ENCODE measurements at regions not wholly inside any gene's neighbourhood (a gene's known extent, or its start where the extent isn't known, plus 50 kb on each side); places are given as distances from the start of the nearest gene placed in this dataset.

- H3K36me3 Mint-ChIP-seq (ENCODE audit: insufficient read depth, unreplicated experiment) = no peaks in the 10 kb centered on the region
- no peak for TF ChIP-seq CTCF (IDR thresholded peaks at IDR 0.05; ENCODE audit: unreplicated experiment)
- no TSS peak for BruUV-seq (replicated peaks)
- no peaks in the 10 kb centered on the region for H3K27me3 Mint-ChIP-seq (ENCODE audit: insufficient read depth, unreplicated experiment)
- H3K4me1 Mint-ChIP-seq (ENCODE audit: insufficient read depth, unreplicated experiment) = no peaks in the 10 kb centered on the region
- ChIA-PET POLR2A (interaction anchor here (0.7 kb wide), 1 partner anchor 66 kb away, joined by 3 read pairs; no protein-coding TSS in a partner anchor), CTCF (no interaction called here)
- H3K27ac Mint-ChIP-seq (ENCODE audit: low read depth, unreplicated experiment) = no peak overlapping the region
- no peak for DNase-seq (ENCODE audit: unreplicated experiment)
- H3K4me3 Mint-ChIP-seq (ENCODE audit: unreplicated experiment) = no peak overlapping the region
- intact Hi-C loops (cut with micrococcal nuclease) = no loop called here
- no peaks in the 10 kb centered on the region for H3K9me3 Mint-ChIP-seq (ENCODE audit: unreplicated experiment)
Measured at GRCh38 chr9:20253635-20254034, 368.7 kb downstream of the MLLT3 start.

GRCh38 chr9:20252778-20253177 is 369.5 kb downstream of the MLLT3 start:
- H3K4me1 Mint-ChIP-seq (ENCODE audit: insufficient read depth, unreplicated experiment) = no peaks in the 10 kb centered on the region
- ChIA-PET POLR2A (no interaction called here), CTCF (interaction anchor here (1.6 kb wide), 1 partner anchor 8 kb away, joined by 3 read pairs; no protein-coding TSS in a partner anchor)
- no peak for TF ChIP-seq CTCF (IDR thresholded peaks at IDR 0.05; ENCODE audit: unreplicated experiment)
- H3K4me3 Mint-ChIP-seq (ENCODE audit: unreplicated experiment) = no peak overlapping the region
- intact Hi-C loops (cut with micrococcal nuclease) = no loop called here
- no TSS peak for BruUV-seq (replicated peaks)
- H3K27ac Mint-ChIP-seq (ENCODE audit: low read depth, unreplicated experiment) = no peak overlapping the region
- no peak for DNase-seq (ENCODE audit: unreplicated experiment)
- no peaks in the 10 kb centered on the region for H3K9me3 Mint-ChIP-seq (ENCODE audit: unreplicated experiment)
- H3K36me3 Mint-ChIP-seq (ENCODE audit: insufficient read depth, unreplicated experiment) = no peaks in the 10 kb centered on the region
- H3K27me3 Mint-ChIP-seq (ENCODE audit: insufficient read depth, unreplicated experiment) = no peaks in the 10 kb centered on the region

- no peaks in the 10 kb centered on the region for H3K4me1 Mint-ChIP-seq (ENCODE audit: insufficient read depth, unreplicated experiment)
- H3K27ac Mint-ChIP-seq (ENCODE audit: low read depth, unreplicated experiment) = no peak overlapping the region
- CTCF ChIA-PET = interaction anchor here (1.5 kb wide), 1 partner anchor 22 kb away, joined by 6 read pairs; no protein-coding TSS in a partner anchor
- no peak for DNase-seq (ENCODE audit: unreplicated experiment)
- no peak for TF ChIP-seq CTCF (IDR thresholded peaks at IDR 0.05; ENCODE audit: unreplicated experiment)
- H3K36me3 Mint-ChIP-seq (ENCODE audit: insufficient read depth, unreplicated experiment) = no peaks in the 10 kb centered on the region
- no TSS peak for BruUV-seq (replicated peaks)
- intact Hi-C loops (cut with micrococcal nuclease) = no loop called here
- H3K9me3 Mint-ChIP-seq (ENCODE audit: unreplicated experiment) = no peaks in the 10 kb centered on the region
- no peak overlapping the region for H3K4me3 Mint-ChIP-seq (ENCODE audit: unreplicated experiment)
- POLR2A ChIA-PET = interaction anchor here (1.1 to 1.7 kb wide), 3 partner anchors 11 to 25 kb away, joined by 3 to 5 read pairs (median 4); no protein-coding TSS in a partner anchor
- no peaks in the 10 kb centered on the region for H3K27me3 Mint-ChIP-seq (ENCODE audit: insufficient read depth, unreplicated experiment)
Measured at GRCh38 chr9:20250791-20251190, 371.5 kb downstream of the MLLT3 start.

GRCh38 chr9:20244271-20244670 is 378.0 kb downstream of the MLLT3 start:
- POLR2A ChIA-PET = no interaction called here
- intact Hi-C loops (cut with micrococcal nuclease) = no loop called here
- Mint-ChIP-seq H3K9me3 (ENCODE audit: unreplicated experiment) (no peaks in the 10 kb centered on the region), H3K4me1 (ENCODE audit: insufficient read depth, unreplicated experiment) (no peaks in the 10 kb centered on the region), H3K27ac (ENCODE audit: low read depth, unreplicated experiment) (no peak overlapping the region), H3K36me3 (ENCODE audit: insufficient read depth, unreplicated experiment) (no peaks in the 10 kb centered on the region), H3K4me3 (ENCODE audit: unreplicated experiment) (no peak overlapping the region), H3K27me3 (ENCODE audit: insufficient read depth, unreplicated experiment) (no peaks in the 10 kb centered on the region)
- no peak for TF ChIP-seq CTCF (IDR thresholded peaks at IDR 0.05; ENCODE audit: unreplicated experiment)
- no peak for DNase-seq (ENCODE audit: unreplicated experiment)
- CTCF ChIA-PET = no interaction called here
- BruUV-seq (replicated peaks) = no TSS peak

Data from MCF 10A (cell line).